Thyroid gland (tissue), 4 donors: ENCODE measurements at regions not wholly inside any gene's neighbourhood (a gene's known extent, or its start where the extent isn't known, plus 50 kb on each side); places are given as distances from the start of the nearest gene placed in this dataset.

Experiments
- CTCF ChIP-seq, 6 experiments: fragments of 200-600 bp in 3 of 6; fragments of 450-650 bp in 3 of 6; sonication (generic) in 3 of 6; IDR thresholded peaks; one replicate each; pipeline ENCODE4 v1.5.1; 2016 to 2019; ENCODE audit warnings: antibody characterized with exemption in 6 of 6, mild to moderate bottlenecking in 2 of 6, inconsistent platforms in 1 of 6, moderate library complexity in 1 of 6
- POLR2A ChIP-seq, 2 donors: fragments of 450-650 bp; IDR thresholded peaks; one replicate each; pipeline ENCODE4 v1.6.1; 2017; ENCODE audit warnings: antibody characterized with exemption in 2 of 2, mild to moderate bottlenecking in 2 of 2, moderate library complexity in 1 of 2

DNA sequence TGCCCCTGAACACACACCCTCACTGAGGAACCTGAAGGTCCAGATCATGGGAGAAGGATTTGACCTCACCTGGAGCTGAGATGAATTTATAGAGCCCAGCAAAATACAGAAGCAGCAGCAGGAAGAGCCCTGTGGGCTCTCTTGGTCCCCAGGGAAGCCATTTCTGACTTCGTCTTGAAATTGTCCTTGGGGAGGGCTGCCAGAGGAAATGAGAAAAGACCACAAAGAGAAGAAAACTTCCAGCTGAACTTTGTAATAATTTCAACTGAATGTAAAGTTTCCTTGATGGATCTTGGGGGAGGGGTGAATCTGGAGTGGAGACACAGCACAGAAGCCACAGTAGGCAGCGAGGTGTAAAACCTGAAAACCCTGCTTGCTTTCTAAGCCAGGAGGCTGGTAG is 500.9 kb upstream of the NXPH2 start:
- no peak for TF ChIP-seq POLR2A (IDR thresholded peaks at IDR 0.05)
- no peak for TF ChIP-seq CTCF (IDR thresholded peaks at IDR 0.05)
